ENCODE measurements at regions not wholly inside any gene's neighbourhood (a gene's known extent, or its start where the extent isn't known, plus 50 kb on each side); places are given as distances from the start of the nearest gene placed in this dataset.

DNA sequence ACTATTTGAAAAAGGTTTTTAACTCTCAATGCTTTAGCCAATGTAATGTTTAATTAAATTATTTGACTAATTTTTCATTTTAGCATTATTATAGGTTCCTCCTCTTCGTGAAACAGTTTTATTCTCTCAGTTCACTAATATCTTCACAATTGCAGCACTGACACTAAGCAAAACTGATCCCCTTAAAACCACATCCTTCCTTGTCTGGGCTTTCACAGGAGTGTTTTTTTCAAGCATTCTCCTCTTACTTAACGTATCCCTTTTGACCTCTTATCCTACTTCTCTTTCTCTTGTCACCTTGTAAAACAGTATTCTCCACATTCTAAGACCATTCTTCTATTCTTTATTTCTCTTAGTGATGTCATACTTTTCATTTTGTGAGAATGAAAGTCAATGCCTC, 112.8 kb downstream of the DSC3 start:
- POLR2A ChIA-PET (ENCODE audit: low non-redundant PET): no interaction called here

GRCh38 chr18:30929065-30929464, 113.5 kb downstream of the DSC3 start:
- H3K27ac ChIP-seq (ENCODE audit: low read depth, low read length, poor library complexity, severe bottlenecking): no peak overlapping the region
- CTCF ChIA-PET: no interaction called here

More for the DNA sequence above, 112.8 kb downstream of the DSC3 start:
- DNase-seq (ENCODE audit: low spot score): no peak
- intact Hi-C loops (cut with micrococcal nuclease; ENCODE audit: unreplicated experiment): no loop called here
- Histone ChIP-seq H3K36me3 (ENCODE audit: insufficient read depth, low read length, poor library complexity, severe bottlenecking) (no peaks in the 10 kb centered on the region), H3K4me1 (ENCODE audit: insufficient read depth, low read length, poor library complexity, severe bottlenecking) (no peaks in the 10 kb centered on the region), H3K4me3 (ENCODE audit: low read depth, low read length, poor library complexity, severe bottlenecking) (no peak overlapping the region), H3K9me3 (ENCODE audit: low read depth, low read length, poor library complexity, severe bottlenecking) (no peaks in the 10 kb centered on the region), H3K27ac (ENCODE audit: low read depth, low read length, poor library complexity, severe bottlenecking) (no peak overlapping the region), H3K27me3 (replicated peaks; ENCODE audit: insufficient read depth, low read depth, low read length, poor library complexity) (no peaks in the 10 kb centered on the region)
- CTCF ChIA-PET: no interaction called here
- TF ChIP-seq, protein P1, sequence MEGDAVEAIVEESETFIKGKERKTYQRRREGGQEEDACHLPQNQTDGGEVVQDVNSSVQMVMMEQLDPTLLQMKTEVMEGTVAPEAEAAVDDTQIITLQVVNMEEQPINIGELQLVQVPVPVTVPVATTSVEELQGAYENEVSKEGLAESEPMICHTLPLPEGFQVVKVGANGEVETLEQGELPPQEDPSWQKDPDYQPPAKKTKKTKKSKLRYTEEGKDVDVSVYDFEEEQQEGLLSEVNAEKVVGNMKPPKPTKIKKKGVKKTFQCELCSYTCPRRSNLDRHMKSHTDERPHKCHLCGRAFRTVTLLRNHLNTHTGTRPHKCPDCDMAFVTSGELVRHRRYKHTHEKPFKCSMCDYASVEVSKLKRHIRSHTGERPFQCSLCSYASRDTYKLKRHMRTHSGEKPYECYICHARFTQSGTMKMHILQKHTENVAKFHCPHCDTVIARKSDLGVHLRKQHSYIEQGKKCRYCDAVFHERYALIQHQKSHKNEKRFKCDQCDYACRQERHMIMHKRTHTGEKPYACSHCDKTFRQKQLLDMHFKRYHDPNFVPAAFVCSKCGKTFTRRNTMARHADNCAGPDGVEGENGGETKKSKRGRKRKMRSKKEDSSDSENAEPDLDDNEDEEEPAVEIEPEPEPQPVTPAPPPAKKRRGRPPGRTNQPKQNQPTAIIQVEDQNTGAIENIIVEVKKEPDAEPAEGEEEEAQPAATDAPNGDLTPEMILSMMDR (conservative IDR thresholded peaks at IDR 0.05; ENCODE audit: low read depth, low read length): no peak
- TF ChIP-seq EZH2 (IDR thresholded peaks at IDR 0.05; ENCODE audit: borderline replicate concordance, low read depth, low read length, poor library complexity, severe bottlenecking): no peak
- no TSS peak for BruUV-seq (replicated peaks)

DNA sequence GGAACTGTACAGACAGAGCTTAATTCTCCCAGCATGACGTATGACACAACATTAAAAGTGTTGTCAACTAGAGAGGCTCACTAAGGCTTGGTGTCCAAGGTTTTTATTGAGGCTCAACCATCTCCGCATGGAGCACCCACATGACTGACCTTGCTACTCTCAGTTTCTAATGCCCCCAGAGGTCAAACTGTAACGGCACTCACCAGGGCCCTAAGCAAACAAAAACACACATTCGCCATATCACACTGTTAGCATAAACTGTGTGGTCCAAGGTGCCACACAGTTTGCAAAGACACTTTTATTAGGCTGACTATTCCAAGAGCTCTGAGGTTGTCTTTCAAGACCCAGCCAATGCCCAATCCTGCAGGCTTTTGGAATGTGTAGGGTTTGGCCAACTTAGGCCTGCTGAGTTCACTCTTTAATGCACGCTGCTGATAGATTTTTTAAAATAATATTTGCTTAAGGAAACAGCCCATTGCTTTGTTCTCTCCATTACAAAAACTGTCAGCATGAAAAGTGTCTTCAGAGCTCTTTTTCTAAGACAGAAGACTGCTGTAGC, 114.9 kb downstream of the DSC3 start:
- TF ChIP-seq, protein P1 (conservative IDR thresholded peaks at IDR 0.05; ENCODE audit: low read depth, low read length): no peak
- TF ChIP-seq EZH2 (IDR thresholded peaks at IDR 0.05; ENCODE audit: borderline replicate concordance, low read depth, low read length, poor library complexity, severe bottlenecking): no peak
- intact Hi-C loops (cut with micrococcal nuclease; ENCODE audit: unreplicated experiment): no loop called here
- Histone ChIP-seq H3K4me1 (ENCODE audit: insufficient read depth, low read length, poor library complexity, severe bottlenecking) (no peaks in the 10 kb centered on the region), H3K27me3 (replicated peaks; ENCODE audit: insufficient read depth, low read depth, low read length, poor library complexity) (no peaks in the 10 kb centered on the region), H3K27ac (ENCODE audit: low read depth, low read length, poor library complexity, severe bottlenecking) (no peak overlapping the region), H3K36me3 (ENCODE audit: insufficient read depth, low read length, poor library complexity, severe bottlenecking) (no peaks in the 10 kb centered on the region), H3K9me3 (ENCODE audit: low read depth, low read length, poor library complexity, severe bottlenecking) (no peaks in the 10 kb centered on the region), H3K4me3 (ENCODE audit: low read depth, low read length, poor library complexity, severe bottlenecking) (no peak overlapping the region)
- CTCF ChIA-PET: no interaction called here
- POLR2A ChIA-PET (ENCODE audit: low non-redundant PET): no interaction called here
- DNase-seq (ENCODE audit: low spot score): no peak
- BruUV-seq (replicated peaks): no TSS peak

More at GRCh38 chr18:30929065-30929464, 113.5 kb downstream of the DSC3 start:
- no peak overlapping the region for H3K4me3 ChIP-seq (ENCODE audit: low read depth, low read length, poor library complexity, severe bottlenecking)
- intact Hi-C loops (cut with micrococcal nuclease; ENCODE audit: unreplicated experiment): no loop called here
- DNase-seq (ENCODE audit: low spot score): no peak
- H3K4me1 ChIP-seq (ENCODE audit: insufficient read depth, low read length, poor library complexity, severe bottlenecking): no peaks in the 10 kb centered on the region
- no peak for TF ChIP-seq EZH2 (IDR thresholded peaks at IDR 0.05; ENCODE audit: borderline replicate concordance, low read depth, low read length, poor library complexity, severe bottlenecking)
- TF ChIP-seq, protein P1 (conservative IDR thresholded peaks at IDR 0.05; ENCODE audit: low read depth, low read length): no peak
- no peaks in the 10 kb centered on the region for H3K9me3 ChIP-seq (ENCODE audit: low read depth, low read length, poor library complexity, severe bottlenecking)
- no TSS peak for BruUV-seq (replicated peaks)
- POLR2A ChIA-PET (ENCODE audit: low non-redundant PET): no interaction called here
- no peaks in the 10 kb centered on the region for H3K36me3 ChIP-seq (ENCODE audit: insufficient read depth, low read length, poor library complexity, severe bottlenecking)
- H3K27me3 ChIP-seq (replicated peaks; ENCODE audit: insufficient read depth, low read depth, low read length, poor library complexity): no peaks in the 10 kb centered on the region

Measured in A673 (cell line).